HEK293 (cell line): ENCODE measurements at regions not wholly inside any gene's neighbourhood (a gene's known extent, or its start where the extent isn't known, plus 50 kb on each side); places are given as distances from the start of the nearest gene placed in this dataset.

Experiments
- CTCF ChIA-PET: fragments of 350-600 bp; formaldehyde crosslinking; extraction: SDS; loops from one replicate; lab custom pipeline; 2021; ENCODE audit warnings: antibody characterized with exemption; lab: Yijun Ruan, JAX
- POLR2A ChIA-PET: fragments of 300-600 bp; formaldehyde crosslinking; extraction: SDS; loops from one replicate; lab custom pipeline; 2020; ENCODE audit warnings: antibody characterized with exemption, inconsistent platforms; lab: Yijun Ruan, JAX
- H3K27ac ChIP-seq: fragments of 200-500 bp; sonication (Bioruptor generic); 2 replicates; pipeline ENCODE4 v1.5.1; 2014; ENCODE audit warnings: low read depth, low read length, control low read depth, inconsistent platforms; ENCODE audit errors: extremely low read depth
- H3K36me3 ChIP-seq, 2 experiments: fragments of 200-500 bp in 1 of 2; sonication (Bioruptor generic) in 1 of 2; 1 replicate in 1 of 2; 2 replicates in 1 of 2; pipeline ENCODE4 v1.5.1; 2014 to 2017; ENCODE audit warnings: inconsistent platforms in 2 of 2, low read length in 2 of 2; ENCODE audit not compliant: control insufficient read depth in 2 of 2, insufficient read depth in 1 of 2
- H3K4me1 ChIP-seq: fragments of 200-500 bp; sonication (Bioruptor generic); 2 replicates; pipeline ENCODE4 v1.5.1; 2014; ENCODE audit warnings: mild to moderate bottlenecking, low read length, inconsistent platforms; ENCODE audit not compliant: control insufficient read depth, insufficient read depth
- H3K4me3 ChIP-seq: 2 replicates; pipeline ENCODE4 v1.5.1; 2011; ENCODE audit warnings: low read depth, mild to moderate bottlenecking, control low read depth, low read length, moderate library complexity
- H3K9me3 ChIP-seq: fragments of 200-500 bp; sonication (Bioruptor generic); 2 replicates; pipeline ENCODE4 v1.5.1; 2014; ENCODE audit warnings: low read depth, low read length, inconsistent platforms; ENCODE audit not compliant: control insufficient read depth, insufficient read depth
- GFI1B ChIP-seq: fragments of 450-650 bp; formaldehyde crosslinking; IDR thresholded peaks from 2 replicates; pipeline ENCODE4 v1.5.1; 2016; ENCODE audit warnings: missing biosample characterization, missing genetic modification characterization
- GLIS1 ChIP-seq: fragments of 450-650 bp; formaldehyde crosslinking; IDR thresholded peaks from 2 replicates; pipeline ENCODE4 v1.5.1; 2016; ENCODE audit warnings: missing biosample characterization, missing genetic modification characterization
- WT1 ChIP-seq: fragments of 450-650 bp; formaldehyde crosslinking; IDR thresholded peaks from 2 replicates; pipeline ENCODE4 v1.5.1; 2016; ENCODE audit warnings: missing biosample characterization, missing genetic modification characterization
- ZFHX2 ChIP-seq: fragments of 450-650 bp; formaldehyde crosslinking; conservative IDR thresholded peaks from 2 replicates; pipeline ENCODE4 v1.5.1; 2016; ENCODE audit warnings: missing biosample characterization, missing genetic modification characterization
- ZFP69B ChIP-seq: fragments of 450-650 bp; formaldehyde crosslinking; IDR thresholded peaks from 2 replicates; pipeline ENCODE4 v1.5.1; 2016; ENCODE audit warnings: missing biosample characterization, missing genetic modification characterization
- ZNF148 ChIP-seq: fragments of 450-650 bp; formaldehyde crosslinking; IDR thresholded peaks from 2 replicates; pipeline ENCODE4 v1.5.0; 2017; ENCODE audit warnings: missing biosample characterization, missing genetic modification characterization, borderline replicate concordance
- ZNF155 ChIP-seq: fragments of 450-650 bp; formaldehyde crosslinking; IDR thresholded peaks from 2 replicates; pipeline ENCODE4 v1.5.1; 2016; ENCODE audit warnings: missing biosample characterization, missing genetic modification characterization
- ZNF239 ChIP-seq: fragments of 450-650 bp; formaldehyde crosslinking; IDR thresholded peaks from 2 replicates; pipeline ENCODE4 v1.5.1; 2016; ENCODE audit warnings: missing biosample characterization, missing genetic modification characterization
- ZNF324 ChIP-seq: fragments of 450-650 bp; formaldehyde crosslinking; IDR thresholded peaks from 2 replicates; pipeline ENCODE4 v1.5.1; 2016; ENCODE audit warnings: missing biosample characterization, missing genetic modification characterization
- ZNF394 ChIP-seq: fragments of 450-650 bp; formaldehyde crosslinking; IDR thresholded peaks from 2 replicates; pipeline ENCODE4 v1.5.1; 2016; ENCODE audit warnings: missing biosample characterization, missing genetic modification characterization, mild to moderate bottlenecking, moderate library complexity, borderline replicate concordance
- ZNF521 ChIP-seq: fragments of 450-650 bp; formaldehyde crosslinking; IDR thresholded peaks from 2 replicates; pipeline ENCODE4 v1.5.1; 2017; ENCODE audit warnings: missing biosample characterization, mild to moderate bottlenecking, missing genetic modification characterization
- ZNF560 ChIP-seq: fragments of 450-650 bp; formaldehyde crosslinking; IDR thresholded peaks from 2 replicates; pipeline ENCODE4 v1.5.1; 2017; ENCODE audit warnings: missing biosample characterization, missing genetic modification characterization, borderline replicate concordance
- ZNF692 ChIP-seq: fragments of 450-650 bp; formaldehyde crosslinking; IDR thresholded peaks from 2 replicates; pipeline ENCODE4 v1.5.1; 2016; ENCODE audit warnings: missing biosample characterization, missing genetic modification characterization
- ZNF707 ChIP-seq: fragments of 450-650 bp; formaldehyde crosslinking; IDR thresholded peaks from 2 replicates; pipeline ENCODE4 v1.5.1; 2016; ENCODE audit warnings: missing biosample characterization, missing genetic modification characterization
- TF ChIP-seq, protein P1 (sequence below): fragments of 450-650 bp; formaldehyde crosslinking; IDR thresholded peaks from 2 replicates; pipeline ENCODE4 v1.5.1; 2016; ENCODE audit warnings: missing biosample characterization, missing genetic modification characterization
- TF ChIP-seq, protein P2 (sequence below): fragments of 450-650 bp; formaldehyde crosslinking; IDR thresholded peaks from 2 replicates; pipeline ENCODE4 v1.5.1; 2016; ENCODE audit warnings: missing biosample characterization, missing genetic modification characterization
- TF ChIP-seq, protein P3 (sequence below): fragments of 450-650 bp; formaldehyde crosslinking; IDR thresholded peaks from 2 replicates; pipeline ENCODE4 v1.5.1; 2016; ENCODE audit warnings: missing biosample characterization, missing genetic modification characterization

GRCh38 chr16:62156971-62157370 lies 120.7 kb upstream of the CDH8 start:
- H3K27ac ChIP-seq: no peak overlapping the region
- no peaks in the 10 kb centered on the region for H3K9me3 ChIP-seq
- H3K4me3 ChIP-seq: no peak overlapping the region
- H3K36me3 ChIP-seq: no peaks in the 10 kb centered on the region
- ChIA-PET CTCF (no interaction called here), POLR2A (no interaction called here)
- TF ChIP-seq ZNF324 (tag by site-specific recombination) (no peak), ZFP69B (tag by site-specific recombination) (no peak), ZNF560 (no peak), WT1 (tag by site-specific recombination) (no peak)
- H3K4me1 ChIP-seq: no peaks in the 10 kb centered on the region

DNA sequence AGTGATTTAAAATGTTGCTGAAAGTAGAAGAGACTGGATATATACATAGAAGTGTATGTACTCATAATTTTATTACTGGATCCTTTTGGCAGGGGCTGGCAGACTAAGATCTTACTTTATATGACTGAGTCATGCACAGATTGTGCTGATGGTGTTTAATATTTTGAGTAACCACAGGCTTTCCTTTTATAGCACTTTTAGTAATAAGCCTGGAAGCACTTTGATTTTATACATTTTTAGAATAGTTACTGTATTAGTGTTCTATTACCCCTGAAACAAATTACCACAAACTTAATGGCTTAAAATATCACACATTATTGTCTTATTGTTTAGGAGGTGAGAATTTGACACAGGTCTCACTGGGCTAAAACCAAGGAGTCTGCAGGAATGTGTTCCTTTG lies 113.4 kb upstream of the CDH8 start:
- CTCF ChIA-PET: interaction anchor here (0.6 kb wide), 1 partner anchor 42 kb away, joined by 4 read pairs; no protein-coding TSS in a partner anchor
- Histone ChIP-seq H3K9me3 (no peaks in the 10 kb centered on the region), H3K36me3 (no peaks in the 10 kb centered on the region), H3K4me1 (no peaks in the 10 kb centered on the region), H3K4me3 (no peak overlapping the region), H3K27ac (no peak overlapping the region)
- TF ChIP-seq ZFHX2 (tag by site-specific recombination) (no peak), ZNF155 (tag by site-specific recombination) (no peak), ZNF707 (tag by site-specific recombination) (no peak)
- TF ChIP-seq, protein P1, sequence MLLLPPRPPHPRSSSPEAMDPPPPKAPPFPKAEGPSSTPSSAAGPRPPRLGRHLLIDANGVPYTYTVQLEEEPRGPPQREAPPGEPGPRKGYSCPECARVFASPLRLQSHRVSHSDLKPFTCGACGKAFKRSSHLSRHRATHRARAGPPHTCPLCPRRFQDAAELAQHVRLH (tag by site-specific recombination): no peak
- POLR2A ChIA-PET: no interaction called here

- H3K9me3 ChIP-seq: no peaks in the 10 kb centered on the region
- no peaks in the 10 kb centered on the region for H3K36me3 ChIP-seq
- CTCF ChIA-PET: no interaction called here
- H3K4me1 ChIP-seq: no peaks in the 10 kb centered on the region
- TF ChIP-seq ZNF239 (tag by site-specific recombination) (no peak), ZNF148 (tag by site-specific recombination) (no peak), GFI1B (tag by site-specific recombination) (no peak), ZNF394 (no peak), ZNF692 (tag by site-specific recombination) (no peak), ZNF521 (tag by site-specific recombination) (no peak), GLIS1 (tag by site-specific recombination) (no peak)
- TF ChIP-seq, protein P2, sequence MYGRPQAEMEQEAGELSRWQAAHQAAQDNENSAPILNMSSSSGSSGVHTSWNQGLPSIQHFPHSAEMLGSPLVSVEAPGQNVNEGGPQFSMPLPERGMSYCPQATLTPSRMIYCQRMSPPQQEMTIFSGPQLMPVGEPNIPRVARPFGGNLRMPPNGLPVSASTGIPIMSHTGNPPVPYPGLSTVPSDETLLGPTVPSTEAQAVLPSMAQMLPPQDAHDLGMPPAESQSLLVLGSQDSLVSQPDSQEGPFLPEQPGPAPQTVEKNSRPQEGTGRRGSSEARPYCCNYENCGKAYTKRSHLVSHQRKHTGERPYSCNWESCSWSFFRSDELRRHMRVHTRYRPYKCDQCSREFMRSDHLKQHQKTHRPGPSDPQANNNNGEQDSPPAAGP: no peak
- TF ChIP-seq, protein P3, sequence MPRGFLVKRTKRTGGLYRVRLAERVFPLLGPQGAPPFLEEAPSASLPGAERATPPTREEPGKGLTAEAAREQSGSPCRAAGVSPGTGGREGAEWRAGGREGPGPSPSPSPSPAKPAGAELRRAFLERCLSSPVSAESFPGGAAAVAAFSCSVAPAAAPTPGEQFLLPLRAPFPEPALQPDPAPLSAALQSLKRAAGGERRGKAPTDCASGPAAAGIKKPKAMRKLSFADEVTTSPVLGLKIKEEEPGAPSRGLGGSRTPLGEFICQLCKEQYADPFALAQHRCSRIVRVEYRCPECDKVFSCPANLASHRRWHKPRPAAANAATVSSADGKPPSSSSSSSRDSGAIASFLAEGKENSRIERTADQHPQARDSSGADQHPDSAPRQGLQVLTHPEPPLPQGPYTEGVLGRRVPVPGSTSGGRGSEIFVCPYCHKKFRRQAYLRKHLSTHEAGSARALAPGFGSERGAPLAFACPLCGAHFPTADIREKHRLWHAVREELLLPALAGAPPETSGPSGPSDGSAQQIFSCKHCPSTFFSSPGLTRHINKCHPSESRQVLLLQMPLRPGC (tag by site-specific recombination): no peak
- no peak overlapping the region for H3K27ac ChIP-seq
- POLR2A ChIA-PET: no interaction called here
- H3K4me3 ChIP-seq: no peak overlapping the region
These were observed 101.8 kb upstream of the CDH8 start for GRCh38 chr16:62137996-62138395.
